ENCODE measurements at regions not wholly inside any gene's neighbourhood (a gene's known extent, or its start where the extent isn't known, plus 50 kb on each side); places are given as distances from the start of the nearest gene placed in this dataset.

DNA sequence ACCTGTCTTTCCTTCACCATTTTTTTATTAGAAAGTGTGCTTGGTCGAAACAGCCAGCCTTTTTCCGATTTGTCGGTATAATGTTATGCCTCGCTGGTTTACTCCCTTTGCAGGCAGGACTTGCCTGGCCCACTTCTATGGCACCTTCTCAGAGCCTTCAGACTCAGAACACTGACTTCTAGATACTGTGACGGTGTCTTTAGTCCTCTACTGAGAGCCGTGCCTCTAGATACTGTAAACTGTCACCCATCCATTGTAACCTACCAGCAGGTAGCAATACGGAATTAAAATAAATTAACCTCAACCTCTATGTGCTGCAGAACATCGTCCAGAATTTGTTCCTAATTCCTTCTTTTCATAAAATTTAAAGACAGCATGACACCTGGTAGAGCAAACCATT is 247.7 kb upstream of the TTC14 start:
- DNase-seq = no peak

DNA sequence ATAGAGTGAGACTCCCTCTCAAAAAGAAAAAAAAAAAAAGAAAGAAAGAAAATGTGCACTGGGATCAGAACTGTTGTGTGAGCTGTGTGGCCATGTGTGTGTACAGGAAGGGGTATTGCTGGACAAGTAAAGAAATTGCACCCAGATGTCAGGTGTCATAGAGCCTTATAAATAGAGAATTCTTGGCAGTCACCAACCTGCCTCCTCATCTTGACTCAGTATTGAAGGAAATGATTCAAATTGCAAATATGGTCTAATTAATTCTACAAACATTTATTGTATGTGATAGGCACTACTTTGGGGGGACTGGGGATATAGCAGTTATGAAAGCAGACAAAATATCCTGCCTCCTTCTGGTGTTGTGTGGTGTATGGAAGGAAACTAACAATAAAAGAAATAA is 243.8 kb upstream of the TTC14 start:
- DNase-seq = no peak

DNA sequence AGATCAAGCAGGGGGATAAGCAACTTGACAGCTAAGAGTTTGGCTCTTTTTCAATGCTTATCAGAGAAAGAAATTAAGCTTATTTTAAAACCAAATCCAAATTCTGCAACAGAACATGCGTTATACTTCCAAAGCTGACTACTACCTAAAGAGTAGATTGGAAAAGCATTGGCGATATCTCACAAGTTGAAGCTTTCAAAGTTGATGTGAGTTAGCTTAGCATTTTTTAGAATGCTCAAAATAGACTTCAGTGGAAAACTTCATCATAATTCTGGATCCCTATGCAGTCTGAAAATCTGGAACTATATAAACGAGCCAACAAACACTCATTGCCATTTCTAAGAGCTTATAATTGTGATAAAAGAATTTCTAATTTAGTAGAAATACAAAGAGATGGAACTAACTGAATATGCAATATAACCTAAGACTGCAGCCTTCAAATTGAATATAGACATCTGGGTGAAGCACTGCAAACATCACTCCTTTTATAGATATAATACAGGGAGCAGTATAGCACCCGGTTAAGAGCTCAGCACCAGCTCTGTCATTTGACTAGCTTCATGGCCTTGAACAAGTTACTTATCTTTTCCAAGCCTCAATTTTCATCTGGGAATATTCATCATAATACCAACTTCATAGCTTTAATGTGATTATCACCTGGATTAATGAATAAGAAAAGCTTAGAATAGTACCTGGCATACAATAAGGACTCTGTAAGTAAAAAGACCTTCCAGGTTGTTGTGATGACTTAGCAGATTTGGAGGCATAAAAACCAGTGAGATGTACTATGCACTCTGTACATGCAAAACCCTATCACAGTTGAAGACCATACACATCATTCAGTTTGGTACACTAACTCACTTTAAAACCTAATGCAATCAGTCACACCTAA is 242.7 kb upstream of the TTC14 start:
- no peak for DNase-seq

DNA sequence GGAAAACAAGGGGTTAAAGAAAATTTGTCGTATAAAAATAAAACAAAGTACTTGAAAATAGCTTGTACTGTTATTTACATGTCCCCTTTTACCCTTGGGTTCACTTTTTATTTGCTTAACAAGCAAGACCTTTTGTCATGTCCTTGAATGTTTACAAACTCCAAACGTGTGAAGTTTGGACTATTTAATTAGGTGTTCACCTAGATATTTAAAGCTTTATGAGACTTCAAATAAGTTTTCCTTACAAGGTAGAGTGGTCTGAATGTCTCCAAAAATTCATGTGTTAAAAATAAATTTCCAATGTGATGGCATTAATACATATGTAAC is 242.0 kb upstream of the TTC14 start:
- no peak for DNase-seq

DNA sequence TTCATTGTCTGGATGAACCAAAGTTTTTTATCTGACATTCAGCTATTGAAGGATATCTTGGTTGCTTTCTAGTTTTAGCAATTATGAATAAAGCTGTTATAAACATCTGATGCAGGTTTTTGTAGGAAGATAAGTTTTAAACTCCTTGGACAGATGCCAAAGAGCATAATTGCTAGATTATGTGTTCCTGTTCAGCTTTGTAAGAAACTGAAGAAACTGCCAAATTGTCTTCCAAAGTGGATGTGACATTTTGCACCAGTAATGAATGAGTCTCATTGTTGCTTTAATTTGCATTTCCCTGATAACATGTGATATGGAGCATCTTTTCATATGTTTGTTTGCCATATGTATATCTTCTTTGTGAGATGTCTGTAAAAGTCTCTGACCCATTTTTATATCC is 239.9 kb upstream of the TTC14 start:
- DNase-seq = no peak

DNA sequence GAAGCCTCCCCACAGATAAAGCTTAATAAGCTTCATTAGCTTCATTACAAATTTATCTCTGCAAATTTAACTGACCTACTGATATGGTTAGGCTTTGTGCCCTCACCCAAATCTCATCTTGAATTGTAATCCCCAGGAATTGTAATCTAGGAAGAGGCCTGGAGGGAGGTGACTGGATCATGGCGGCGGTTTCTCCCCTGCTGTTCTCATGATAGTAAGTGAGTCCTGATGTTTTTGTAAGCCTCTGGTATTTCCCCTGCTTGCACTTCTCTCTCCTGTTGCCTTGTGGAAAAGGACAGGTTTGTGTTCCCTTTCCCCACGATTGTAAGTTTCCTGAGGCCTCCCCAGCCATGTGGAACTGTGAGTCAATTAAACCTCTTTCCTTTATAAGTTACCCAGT is 226.1 kb upstream of the TTC14 start:
- DNase-seq = no peak

DNA sequence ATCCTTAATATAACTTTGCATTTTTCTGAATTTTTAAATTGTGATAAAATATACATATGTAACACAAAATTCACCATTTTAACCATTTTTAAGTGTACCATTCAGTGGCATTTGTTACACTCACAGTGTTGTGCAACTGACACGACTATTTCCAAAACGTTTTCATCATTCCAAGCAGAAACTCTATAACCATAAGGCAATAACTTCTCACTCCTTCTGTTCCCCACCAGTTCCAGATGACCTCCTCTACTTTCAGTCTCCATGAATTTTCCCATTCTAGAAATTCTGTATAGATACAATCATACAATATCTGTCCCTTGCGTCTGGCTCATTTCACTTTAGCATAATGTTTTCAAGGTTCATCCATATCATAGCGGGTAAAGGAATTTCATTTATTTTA is 223.5 kb upstream of the TTC14 start:
- no peak for DNase-seq

DNA sequence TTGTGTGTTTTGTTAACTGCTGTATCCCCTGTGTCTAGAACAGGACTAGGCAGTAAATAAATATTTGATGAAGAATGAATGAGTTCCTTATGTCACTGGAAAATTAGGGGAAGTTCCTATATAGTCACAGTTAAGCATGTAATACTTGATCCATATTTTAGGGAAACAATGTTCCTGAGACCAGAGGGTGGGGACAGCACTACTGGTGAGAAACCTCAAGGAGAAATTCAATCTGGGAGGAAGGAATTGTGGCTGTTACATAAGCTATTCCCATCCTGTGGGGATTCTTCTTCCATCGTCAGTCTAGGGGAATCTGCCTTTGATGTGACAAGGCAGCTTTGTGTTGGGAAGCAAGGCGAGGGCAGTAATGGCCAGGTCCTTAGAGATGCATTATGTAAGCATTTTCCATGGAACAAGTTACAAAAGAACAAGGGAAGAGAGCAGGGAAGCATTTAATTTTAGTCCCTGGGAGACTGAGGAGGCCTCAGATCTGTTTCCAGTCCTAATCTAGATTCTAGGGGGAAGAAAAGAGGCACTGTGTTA is 219.3 kb upstream of the TTC14 start:
- no peak for DNase-seq

DNA sequence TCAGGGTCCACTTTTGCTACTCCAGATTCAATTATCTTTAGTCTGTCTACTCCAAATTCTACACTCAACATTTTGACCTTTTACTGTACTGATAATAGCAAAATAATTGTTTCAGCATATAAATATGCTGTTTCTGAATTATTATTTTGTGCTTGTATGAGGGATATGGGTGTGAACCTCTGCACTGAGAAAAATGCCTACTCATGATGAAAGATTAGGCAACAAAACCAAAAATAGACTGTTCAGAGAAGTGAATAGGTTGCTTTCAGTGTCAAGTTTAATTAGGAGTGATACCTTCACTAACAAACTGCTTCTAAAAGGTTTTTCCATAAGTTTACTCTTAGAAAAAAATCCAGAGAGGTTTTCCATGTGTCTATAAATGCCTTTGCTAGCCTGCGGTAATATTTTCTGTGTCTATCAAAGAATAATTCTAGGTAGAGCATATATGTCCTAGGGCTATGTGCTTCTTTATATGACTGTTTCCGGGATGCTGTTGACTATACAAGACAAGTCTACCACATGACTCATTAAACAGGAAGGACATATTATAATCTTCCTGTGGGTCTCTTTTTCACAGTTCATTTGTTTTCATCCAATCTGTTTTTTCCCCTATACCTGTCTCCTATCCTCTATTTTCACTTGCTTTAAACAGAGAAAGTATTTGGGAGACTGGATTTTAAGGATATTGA is 218.5 kb upstream of the TTC14 start:
- no peak for DNase-seq

DNA sequence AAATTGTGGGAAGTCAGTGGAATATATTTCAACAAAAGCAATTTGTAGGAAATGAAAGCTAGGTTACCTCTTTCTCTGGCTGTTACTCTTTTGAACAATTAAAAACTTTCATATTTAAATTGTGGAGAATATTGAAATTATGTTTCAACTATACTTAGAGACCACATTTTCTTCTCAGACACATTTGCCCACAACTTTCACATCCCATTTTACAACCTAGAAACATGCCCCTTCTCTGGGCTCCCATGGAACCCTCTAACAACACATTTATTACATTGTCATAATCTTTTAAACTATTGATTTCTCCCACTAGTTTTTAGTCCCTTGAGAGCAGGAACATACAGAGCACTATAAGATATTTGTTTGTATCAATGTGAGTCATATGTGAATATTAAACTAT is 211.7 kb upstream of the TTC14 start:
- DNase-seq = no peak

DNA sequence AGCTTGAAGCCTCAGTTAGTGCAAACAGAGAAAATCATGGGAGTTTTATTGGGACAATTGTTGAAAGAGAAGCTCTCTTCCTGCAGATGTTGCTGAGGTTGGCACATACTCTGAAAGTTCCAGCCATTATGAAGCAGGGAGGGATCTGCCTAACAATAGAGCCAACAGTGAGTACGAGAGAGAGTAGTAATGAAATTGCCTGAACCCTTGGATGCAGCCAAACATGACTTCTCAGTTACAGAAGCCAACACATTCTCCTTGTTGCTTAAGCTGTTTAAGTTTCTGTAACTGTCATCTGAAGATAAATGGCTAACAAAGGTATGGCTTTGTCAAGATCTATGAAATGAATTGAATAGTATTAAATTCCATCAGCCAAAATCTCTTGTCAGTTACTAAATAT is 211.0 kb upstream of the TTC14 start:
- DNase-seq = no peak

DNA sequence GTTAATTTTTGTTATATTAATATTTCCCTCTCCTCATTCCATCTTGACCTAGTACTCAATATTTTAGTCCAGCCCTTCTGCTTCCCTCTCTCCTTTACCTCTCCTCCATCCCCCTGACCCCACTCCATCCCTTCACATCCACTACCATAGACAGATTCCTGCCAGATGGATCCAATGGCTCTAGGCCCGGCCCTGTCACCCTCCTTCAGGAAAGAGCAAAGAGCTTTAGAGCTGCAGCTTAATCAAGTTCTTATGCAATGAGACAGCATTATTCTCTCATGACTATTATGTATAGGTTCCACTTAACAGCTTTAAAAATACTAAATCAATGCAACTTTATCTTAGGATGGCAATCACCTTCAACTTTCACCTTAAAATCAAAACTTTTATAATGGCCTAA is 200.7 kb upstream of the TTC14 start:
- no peak for DNase-seq

DNA sequence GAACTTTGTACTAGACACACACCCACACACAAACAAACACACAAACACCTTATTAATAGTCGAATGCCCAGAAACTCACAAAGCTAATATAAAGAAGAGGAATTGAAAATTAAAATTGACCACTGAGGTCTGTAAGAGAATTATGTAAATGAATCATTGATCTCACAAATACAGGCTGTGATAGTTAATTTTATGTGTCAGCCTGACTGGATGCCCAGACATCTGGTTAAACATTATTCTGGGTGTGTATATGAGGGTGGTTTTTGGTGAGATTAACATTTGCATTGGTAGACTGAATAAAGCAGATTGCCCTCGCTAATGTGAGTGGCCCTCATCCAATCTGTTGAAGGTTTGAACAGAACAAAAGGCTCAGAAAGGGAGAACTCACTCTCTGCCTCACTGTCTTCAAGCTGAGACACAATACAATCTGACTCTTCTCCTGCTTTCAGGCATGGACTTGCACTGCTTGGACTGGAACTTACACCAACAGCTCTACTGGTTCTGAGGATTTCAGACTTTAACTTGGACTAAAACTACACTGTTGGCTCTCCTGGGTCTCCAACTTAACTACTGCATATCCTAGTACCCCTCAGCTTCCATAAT is 199.4 kb upstream of the TTC14 start:
- no peak for DNase-seq

DNA sequence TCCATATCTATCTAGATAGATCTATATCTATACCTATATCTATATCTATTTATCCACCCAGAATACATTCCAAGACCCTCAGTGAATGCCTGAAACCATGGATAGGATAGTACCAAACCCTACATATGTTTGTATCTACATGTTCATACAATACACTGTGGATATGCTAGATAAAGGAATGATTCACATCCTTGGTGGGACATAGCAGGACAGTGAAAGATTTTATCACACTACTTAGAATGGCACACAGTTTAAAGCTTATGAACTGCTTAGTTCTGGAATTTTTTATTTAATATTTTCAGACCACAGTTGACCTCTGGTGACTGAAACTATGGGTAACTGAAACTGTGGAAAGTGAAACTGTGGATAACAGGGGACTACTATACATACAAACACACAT is 198.8 kb upstream of the TTC14 start:
- DNase-seq = no peak

DNA sequence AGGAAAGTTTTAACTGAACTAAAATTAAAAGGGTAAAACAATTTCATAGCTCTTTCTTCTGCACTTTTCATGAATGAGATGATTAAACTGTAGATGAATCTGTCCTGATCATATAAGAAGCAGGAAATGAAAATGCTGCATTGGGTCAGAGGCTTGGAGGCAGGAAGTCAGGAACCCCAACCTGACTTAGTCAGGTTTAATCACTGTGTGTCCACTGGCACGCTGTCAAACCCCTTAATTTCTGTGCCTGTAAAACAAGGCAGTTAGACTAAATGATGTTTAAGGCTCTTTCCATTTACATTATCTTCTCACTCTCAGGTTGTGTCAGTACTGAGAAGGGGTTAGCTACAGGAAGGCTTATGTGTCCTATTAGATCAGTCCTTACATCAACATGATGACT is 193.3 kb upstream of the TTC14 start:
- no peak for DNase-seq

DNA sequence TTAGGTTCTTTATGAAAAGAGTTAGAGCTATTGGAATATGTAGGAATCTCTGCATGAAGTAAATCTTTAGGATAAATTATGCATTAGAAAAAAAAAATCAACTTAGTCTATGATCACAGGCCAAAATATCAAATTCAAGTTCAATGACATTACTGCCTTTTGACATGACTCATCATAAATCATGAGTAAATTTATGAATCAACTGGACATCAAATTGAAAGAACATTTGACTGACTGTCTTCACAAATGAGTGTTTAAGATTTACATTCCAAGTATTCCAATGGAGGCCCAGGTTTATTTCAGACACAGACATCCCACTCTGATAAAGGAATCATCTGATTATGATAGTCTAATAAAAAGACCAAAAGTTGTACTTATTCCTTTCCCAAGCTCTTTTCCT is 192.8 kb upstream of the TTC14 start:
- DNase-seq = no peak

DNA sequence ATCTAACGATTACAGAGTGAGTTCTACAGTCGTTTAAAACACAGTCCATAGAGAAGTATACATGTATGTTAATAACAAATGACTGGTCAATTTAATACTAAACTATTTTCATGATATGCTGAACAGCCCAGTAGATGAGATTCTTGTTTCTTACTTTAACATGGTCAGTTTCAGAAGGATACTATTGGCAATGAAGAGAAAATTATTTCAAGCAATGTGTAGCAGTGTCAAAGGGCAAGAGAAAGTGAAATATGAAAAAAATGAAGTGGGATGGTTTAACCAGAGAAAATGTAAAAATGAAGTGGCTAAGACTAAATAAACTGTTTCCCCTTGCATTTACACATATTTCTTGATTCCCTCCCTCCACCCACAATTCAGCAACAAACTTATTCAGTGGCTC is 192.1 kb upstream of the TTC14 start:
- no peak for DNase-seq

DNA sequence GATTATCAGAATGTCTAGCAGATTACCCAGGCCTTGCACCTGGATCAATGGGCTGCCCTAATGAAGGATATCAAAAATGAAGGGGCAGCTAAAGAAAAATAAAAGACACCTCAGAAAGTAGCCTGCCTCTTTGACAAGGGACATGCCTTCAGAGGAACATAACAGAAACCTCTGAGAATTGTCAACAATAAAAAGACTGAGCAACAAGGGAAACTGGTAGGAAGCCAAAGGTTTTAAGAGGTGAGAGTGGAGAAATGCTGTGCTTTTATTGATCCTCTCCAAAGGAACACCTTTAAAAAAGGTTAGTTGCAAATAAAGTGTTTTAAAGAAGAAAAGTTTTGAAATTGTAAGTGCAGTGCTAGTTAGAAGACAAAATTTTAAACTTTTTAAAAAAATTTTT is 187.8 kb upstream of the TTC14 start:
- no peak for DNase-seq

DNA sequence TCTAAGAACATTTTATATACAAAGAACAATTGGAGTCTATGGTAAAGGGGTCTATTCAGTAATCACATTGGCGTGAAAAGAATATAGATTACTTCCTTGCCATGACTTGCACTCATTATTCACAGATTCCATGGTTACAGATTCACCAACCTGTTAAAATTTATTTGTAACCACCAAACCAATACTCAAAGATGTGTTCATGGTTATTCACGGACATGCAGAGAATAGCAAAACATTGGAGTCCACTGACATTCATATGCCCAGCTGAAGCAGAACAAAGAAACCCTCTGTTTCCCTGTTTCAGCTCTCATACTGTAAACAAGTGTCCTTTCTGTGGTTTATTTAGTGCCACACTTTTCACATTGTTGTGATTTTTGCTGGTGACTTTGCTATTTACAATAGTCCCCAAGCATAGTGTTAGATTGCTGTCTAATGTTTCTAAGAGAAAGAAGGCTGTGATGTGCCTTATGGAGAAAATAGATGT is 185.8 kb upstream of the TTC14 start:
- DNase-seq = no peak

DNA sequence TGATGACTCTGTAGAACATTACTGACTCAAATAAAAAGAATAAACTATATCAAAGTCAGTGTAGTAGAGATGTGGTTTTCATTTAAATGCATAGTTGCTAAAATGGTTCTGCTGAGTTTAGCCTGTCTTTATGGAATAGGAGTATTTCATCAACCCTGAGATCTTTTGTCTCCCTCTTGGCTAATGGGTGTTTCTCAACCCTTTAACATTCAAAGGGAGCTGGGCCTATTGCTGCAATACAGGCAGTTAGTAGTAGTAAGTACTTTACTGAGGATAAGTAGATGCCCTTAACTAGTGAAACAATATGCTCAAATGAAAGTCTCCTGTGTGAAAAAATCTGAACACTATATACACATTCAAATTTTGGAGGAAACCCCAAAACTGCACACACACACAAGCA is 184.7 kb upstream of the TTC14 start:
- no peak for DNase-seq

DNA sequence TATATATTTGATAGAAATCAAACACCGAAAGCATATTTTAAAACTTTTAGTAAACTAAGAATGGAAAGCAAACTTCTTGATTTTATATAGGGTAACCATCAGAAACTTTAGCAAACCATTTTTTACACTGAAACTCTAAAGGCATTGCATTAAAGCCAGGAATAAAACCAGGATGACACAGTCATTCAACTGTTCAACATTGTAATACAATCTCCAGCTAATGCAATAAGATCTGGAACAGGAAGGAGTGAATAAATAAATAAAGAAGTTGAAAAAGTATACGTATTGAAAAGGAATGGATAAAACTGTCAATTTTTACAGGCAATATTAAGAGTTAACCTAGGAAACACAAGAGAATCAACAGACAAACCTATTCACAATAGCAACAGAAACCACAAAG is 181.9 kb upstream of the TTC14 start:
- DNase-seq = no peak

DNA sequence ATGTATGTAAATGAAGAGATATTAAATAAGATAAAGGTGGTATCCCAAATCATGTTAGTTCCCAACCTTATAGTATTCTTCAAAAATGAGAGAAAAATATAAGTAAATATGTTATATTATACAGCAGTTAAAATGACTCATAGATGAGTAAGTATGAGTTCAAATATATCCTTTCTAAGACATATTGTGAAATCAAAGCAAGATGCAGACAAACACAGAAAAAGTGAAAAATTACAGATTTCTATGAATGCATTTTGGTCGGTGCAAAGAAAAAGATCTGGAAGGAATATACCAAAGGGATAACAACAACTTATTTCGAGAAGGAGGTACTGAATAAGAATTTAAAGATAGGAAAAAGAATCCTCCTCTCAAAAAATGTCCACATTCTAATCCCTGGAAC is 181.2 kb upstream of the TTC14 start:
- DNase-seq = no peak

DNA sequence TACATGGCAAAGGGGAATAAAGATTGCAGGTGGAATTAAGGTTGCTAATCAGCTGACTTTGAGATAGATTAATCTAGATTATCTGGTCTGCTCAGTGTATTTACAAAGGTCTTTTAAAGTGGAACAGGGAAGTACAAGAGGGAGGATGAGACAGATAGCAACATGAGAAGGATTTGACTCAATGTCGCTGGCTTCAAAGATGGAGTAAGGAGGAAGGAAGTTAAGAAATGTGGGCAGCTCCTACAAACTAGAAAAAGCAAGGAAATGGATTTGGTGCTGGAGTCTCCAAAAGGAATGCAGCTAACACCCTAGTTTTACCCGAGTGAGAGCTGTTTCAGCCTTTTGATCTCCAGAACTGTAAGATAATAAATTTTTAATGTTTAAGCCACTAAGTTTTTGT is 180.7 kb upstream of the TTC14 start:
- DNase-seq = no peak

DNA sequence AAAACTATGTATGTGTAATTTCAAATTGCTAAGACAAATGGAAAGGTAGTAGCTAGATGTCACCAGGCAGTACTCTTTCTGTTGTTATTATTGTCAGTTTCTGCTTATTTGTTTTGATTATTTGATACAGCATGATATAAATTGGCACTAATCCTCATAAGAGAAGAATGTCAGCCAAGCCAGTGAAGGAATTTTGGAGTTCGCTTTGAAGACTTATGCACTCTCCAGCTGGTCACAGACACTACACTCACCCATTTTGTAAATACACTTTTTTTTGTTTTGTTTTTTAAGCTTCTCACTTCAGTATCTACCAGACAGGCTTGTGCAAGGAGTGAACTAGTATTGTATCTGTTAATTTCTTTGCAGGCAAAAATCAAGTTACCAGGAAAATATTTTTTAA is 180.2 kb upstream of the TTC14 start:
- no peak for DNase-seq
